Hindlimb muscle (tissue), 1 donor: ENCODE measurements at regions not wholly inside any gene's neighbourhood (a gene's known extent, or its start where the extent isn't known, plus 50 kb on each side); places are given as distances from the start of the nearest gene placed in this dataset.
"Not testable (repeated sequence)": the region's sequence is repeated elsewhere in the genome, so short reads cannot be mapped to it uniquely, and the experiment has no call there.

Source experiments
- DNase-seq: peaks from one replicate; pipeline ENCODE4 v3.0.0-alpha.2; 2013

- no peak for DNase-seq
Measured at GRCh38 chr7:45410893-45411292, 163.3 kb upstream of the ADCY1 start.

- no peak for DNase-seq
Measured at GRCh38 chr7:45413419-45413818, 160.7 kb upstream of the ADCY1 start.

GRCh38 chr7:45414226-45414625, 159.9 kb upstream of the ADCY1 start:
- no peak for DNase-seq

- no peak for DNase-seq
Measured at GRCh38 chr7:45415265-45415664, 158.9 kb upstream of the ADCY1 start.

GRCh38 chr7:45416846-45417245, 157.3 kb upstream of the ADCY1 start:
- DNase-seq = no peak

GRCh38 chr7:45417268-45417667, 156.9 kb upstream of the ADCY1 start:
- DNase-seq = no peak

- no peak for DNase-seq
Measured at GRCh38 chr7:45417735-45418134, 156.4 kb upstream of the ADCY1 start.

- peak; percentile 70 for DNase-seq
Measured at GRCh38 chr7:45420843-45421495, 153.2 kb upstream of the ADCY1 start.

- peak; percentile 49 for DNase-seq
Measured at GRCh38 chr7:45421806-45422205, 152.4 kb upstream of the ADCY1 start.

GRCh38 chr7:45430397-45430796, 143.8 kb upstream of the ADCY1 start:
- no peak for DNase-seq

- no peak for DNase-seq
Measured at GRCh38 chr7:45434167-45434784, 139.9 kb upstream of the ADCY1 start.

- DNase-seq = no peak
Measured at GRCh38 chr7:45435131-45435530, 139.0 kb upstream of the ADCY1 start.

- DNase-seq = no peak
Measured at GRCh38 chr7:45435846-45436245, 138.3 kb upstream of the ADCY1 start.

GRCh38 chr7:45440776-45441175, 133.4 kb upstream of the ADCY1 start:
- not testable (repeated sequence) for DNase-seq

- DNase-seq = no peak
Measured at GRCh38 chr7:45443263-45443662, 130.9 kb upstream of the ADCY1 start.

GRCh38 chr7:45446195-45446944, 127.8 kb upstream of the ADCY1 start:
- DNase-seq = no peak

GRCh38 chr7:45447296-45447695, 126.9 kb upstream of the ADCY1 start:
- no peak for DNase-seq

GRCh38 chr7:45450571-45451204, 123.5 kb upstream of the ADCY1 start:
- DNase-seq = no peak

- DNase-seq = no peak
Measured at GRCh38 chr7:45451342-45452035, 122.7 kb upstream of the ADCY1 start.

GRCh38 chr7:45454771-45455170, 119.4 kb upstream of the ADCY1 start:
- DNase-seq = no peak

- no peak for DNase-seq
Measured at GRCh38 chr7:45455662-45456061, 118.5 kb upstream of the ADCY1 start.

- no peak for DNase-seq
Measured at GRCh38 chr7:45456105-45456504, 118.1 kb upstream of the ADCY1 start.
